Erythroblast (primary cell): ENCODE measurements at regions not wholly inside any gene's neighbourhood (a gene's known extent, or its start where the extent isn't known, plus 50 kb on each side); places are given as distances from the start of the nearest gene placed in this dataset.

ENCODE experiments used
- GATA1 ChIP-seq: IDR thresholded peaks from 2 replicates; pipeline ENCODE4 v1.6.1; 2011; ENCODE audit warnings: low read depth, mild to moderate bottlenecking, control low read depth, low read length, moderate library complexity
- POLR2A ChIP-seq: IDR thresholded peaks from 2 replicates; pipeline ENCODE4 v1.6.1; 2011; ENCODE audit warnings: mild to moderate bottlenecking, low read length

GRCh38 chr6:163952005-163952404 lies 537.5 kb downstream of the QKI start:
- no peak for TF ChIP-seq POLR2A
- no peak for TF ChIP-seq GATA1
